ENCODE measurements at regions not wholly inside any gene's neighbourhood (a gene's known extent, or its start where the extent isn't known, plus 50 kb on each side); places are given as distances from the start of the nearest gene placed in this dataset.

DNA sequence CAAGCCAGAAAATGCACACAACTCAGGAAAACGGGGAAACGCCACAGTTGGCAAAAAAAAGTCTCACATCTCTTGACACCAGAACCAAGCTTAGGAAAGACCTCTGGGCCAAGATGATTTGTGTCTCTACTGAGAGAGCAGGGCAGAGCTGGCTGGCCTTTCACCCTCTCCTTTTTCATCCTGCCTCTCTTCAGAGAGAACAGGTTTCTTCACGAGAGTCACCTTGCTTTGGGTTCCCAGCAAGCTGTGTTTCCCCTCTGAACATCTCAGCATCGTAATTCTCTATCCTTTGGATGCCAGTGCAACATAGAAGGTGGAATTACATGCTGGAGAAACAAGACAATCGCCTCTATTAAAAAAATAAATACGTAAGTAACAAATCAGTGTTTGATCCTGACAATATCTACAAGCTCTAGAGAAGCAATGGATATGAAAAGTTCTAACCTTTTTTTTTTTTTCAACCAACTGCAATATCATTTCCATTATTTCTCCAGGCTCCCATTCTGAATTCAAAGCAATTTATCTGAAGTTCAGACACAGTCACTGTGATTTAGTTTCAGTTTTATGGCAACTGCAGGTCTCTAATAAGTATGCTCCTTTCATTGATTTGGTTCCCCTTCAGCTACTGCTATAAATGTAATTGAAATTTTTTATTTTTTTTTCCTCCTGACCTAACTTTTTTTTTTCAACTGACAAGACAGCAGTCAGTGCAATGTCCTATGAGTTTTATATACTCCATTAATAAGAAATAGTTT is 708.6 kb downstream of the DTWD2 start:
- no peak overlapping the region for H3K27ac Mint-ChIP-seq
- Histone ChIP-seq H3K23me2 (ENCODE audit: insufficient read length, low read depth, low read length, poor library complexity, severe bottlenecking) (no peaks in the 10 kb centered on the region), H3K79me1 (ENCODE audit: insufficient read depth, low read depth, low read length, poor library complexity, severe bottlenecking) (no peaks in the 10 kb centered on the region), H3K23ac (ENCODE audit: insufficient read length, low read depth, low read length) (no peak overlapping the region), H3K9ac (ENCODE audit: extremely low read depth, insufficient read length, low read length) (no peak overlapping the region), H2AFZ (ENCODE audit: low read length) (no peak overlapping the region), H2BK120ac (ENCODE audit: low read depth, low read length, poor library complexity, severe bottlenecking) (no peak overlapping the region), H3T11ph (ENCODE audit: low read length) (no peak overlapping the region), H2BK12ac (ENCODE audit: insufficient read length, low read depth, low read length) (no peak overlapping the region), H3K27me3 (ENCODE audit: insufficient read depth, low read length) (no peaks in the 10 kb centered on the region), H4K91ac (ENCODE audit: insufficient read length, low read depth, low read length) (no peak overlapping the region), H2BK15ac (ENCODE audit: low read depth, low read length) (no peak overlapping the region), H4K8ac (replicated peaks; ENCODE audit: insufficient read length, low read depth, low read length) (no peak overlapping the region), H3K9me3 (ENCODE audit: control insufficient read depth, low read depth, low read length) (no peaks in the 10 kb centered on the region), H2BK5ac (ENCODE audit: insufficient read length, low read length) (no peak overlapping the region), H3K4ac (ENCODE audit: low read depth, low read length) (no peak overlapping the region), H2AK5ac (ENCODE audit: insufficient read length, low read length) (no peak overlapping the region), H3K27ac (ENCODE audit: insufficient read length, low read depth, low read length) (no peak overlapping the region), H3K18ac (ENCODE audit: insufficient read length, low read depth, low read length) (no peak overlapping the region), H3K56ac (ENCODE audit: insufficient read length, low read depth, low read length) (no peak overlapping the region), H3K4me2 (ENCODE audit: insufficient read depth, insufficient read length, low read length) (no peak overlapping the region), H3K4me1 (ENCODE audit: insufficient read depth, low read length) (no peaks in the 10 kb centered on the region), H3K14ac (ENCODE audit: insufficient read depth, low read length) (no peak overlapping the region), H2BK20ac (ENCODE audit: low read depth, low read length, poor library complexity, severe bottlenecking) (no peak overlapping the region), H3K79me2 (ENCODE audit: insufficient read depth, low read length) (no peaks in the 10 kb centered on the region), H4K20me1 (ENCODE audit: control insufficient read depth, insufficient read depth, insufficient read length) (no peaks in the 10 kb centered on the region), H4K5ac (ENCODE audit: insufficient read length, low read depth, low read length) (no peak overlapping the region)
- H3K27me3 Mint-ChIP-seq (ENCODE audit: low read depth) = no peaks in the 10 kb centered on the region; the same call in 1 of the 2 replicates
- no CpG with 5 or more reads among the region's 6 CpGs for WGBS (ENCODE audit: extremely low coverage, insufficient read length, low lambda C conversion rate)
- H3K36me3 Mint-ChIP-seq (ENCODE audit: insufficient read depth in 1 of 3, low read depth in 3 of 3) = peaks cover 0 to 4% (median 2%) of the 10 kb centered on the region in 3 experiments; a peak in 3 of 7 replicates
- H3K4me1 Mint-ChIP-seq = no peaks in the 10 kb centered on the region
- peaks cover 3 to 4% of the 10 kb centered on the region in 2 experiments for H3K9me3 Mint-ChIP-seq
- DNase-seq = no peak
- TF ChIP-seq, protein P1, sequence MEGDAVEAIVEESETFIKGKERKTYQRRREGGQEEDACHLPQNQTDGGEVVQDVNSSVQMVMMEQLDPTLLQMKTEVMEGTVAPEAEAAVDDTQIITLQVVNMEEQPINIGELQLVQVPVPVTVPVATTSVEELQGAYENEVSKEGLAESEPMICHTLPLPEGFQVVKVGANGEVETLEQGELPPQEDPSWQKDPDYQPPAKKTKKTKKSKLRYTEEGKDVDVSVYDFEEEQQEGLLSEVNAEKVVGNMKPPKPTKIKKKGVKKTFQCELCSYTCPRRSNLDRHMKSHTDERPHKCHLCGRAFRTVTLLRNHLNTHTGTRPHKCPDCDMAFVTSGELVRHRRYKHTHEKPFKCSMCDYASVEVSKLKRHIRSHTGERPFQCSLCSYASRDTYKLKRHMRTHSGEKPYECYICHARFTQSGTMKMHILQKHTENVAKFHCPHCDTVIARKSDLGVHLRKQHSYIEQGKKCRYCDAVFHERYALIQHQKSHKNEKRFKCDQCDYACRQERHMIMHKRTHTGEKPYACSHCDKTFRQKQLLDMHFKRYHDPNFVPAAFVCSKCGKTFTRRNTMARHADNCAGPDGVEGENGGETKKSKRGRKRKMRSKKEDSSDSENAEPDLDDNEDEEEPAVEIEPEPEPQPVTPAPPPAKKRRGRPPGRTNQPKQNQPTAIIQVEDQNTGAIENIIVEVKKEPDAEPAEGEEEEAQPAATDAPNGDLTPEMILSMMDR (conservative IDR thresholded peaks at IDR 0.05) = no peak
- no peak overlapping the region for H3K4me3 Mint-ChIP-seq
